Endodermal cell (in vitro differentiated cells): ENCODE measurements at regions not wholly inside any gene's neighbourhood (a gene's known extent, or its start where the extent isn't known, plus 50 kb on each side); places are given as distances from the start of the nearest gene placed in this dataset.

Experiments
- DNase-seq: peaks from one replicate; pipeline ENCODE4 v3.0.0-alpha.2; 2017
- H3K27ac ChIP-seq: 2 replicates; pipeline ENCODE4 v1.5.1; 2013; ENCODE audit warnings: mild to moderate bottlenecking, low read depth, low read length, moderate library complexity
- H3K27me3 ChIP-seq: 2 replicates; pipeline ENCODE4 v1.6.1; 2013; ENCODE audit warnings: mild to moderate bottlenecking, low read length, moderate library complexity; ENCODE audit not compliant: insufficient read depth, control insufficient read depth, poor library complexity, severe bottlenecking
- H3K36me3 ChIP-seq: 2 replicates; pipeline ENCODE4 v1.7.0; 2013; ENCODE audit warnings: mild to moderate bottlenecking, low read length, moderate library complexity; ENCODE audit not compliant: control insufficient read depth, insufficient read depth
- H3K4me1 ChIP-seq: one replicate; pipeline ENCODE4 v1.7.0; 2013; ENCODE audit warnings: low read length; ENCODE audit not compliant: control insufficient read depth, insufficient read depth
- H3K4me3 ChIP-seq: 2 replicates; pipeline ENCODE4 v1.5.1; 2013; ENCODE audit warnings: mild to moderate bottlenecking, low read length, moderate library complexity
- H3K9ac ChIP-seq: 2 replicates; pipeline ENCODE4 v1.6.1; 2013; ENCODE audit warnings: mild to moderate bottlenecking, low read length, moderate library complexity; ENCODE audit not compliant: poor library complexity, severe bottlenecking; ENCODE audit errors: extremely low read depth
- H3K9me3 ChIP-seq: 2 replicates; pipeline ENCODE4 v1.6.1; 2013; ENCODE audit warnings: mild to moderate bottlenecking, low read length, moderate library complexity; ENCODE audit not compliant: control insufficient read depth
- H3K27ac Mint-ChIP-seq: 2 replicates; pipeline ENCODE4 v1.8.0; 2020; ENCODE audit warnings: mixed read lengths
- H3K27me3 Mint-ChIP-seq: 2 replicates; pipeline ENCODE4 v1.8.0; 2021; ENCODE audit warnings: mild to moderate bottlenecking, mixed read lengths; ENCODE audit not compliant: insufficient read depth
- H3K36me3 Mint-ChIP-seq: 2 replicates; pipeline ENCODE4 v1.8.0; 2020; ENCODE audit warnings: low read depth, mixed read lengths
- H3K4me1 Mint-ChIP-seq: 2 replicates; pipeline ENCODE4 v1.8.0; 2020; ENCODE audit warnings: mixed read lengths
- H3K4me3 Mint-ChIP-seq: 2 replicates; pipeline ENCODE4 v1.8.0; 2020; ENCODE audit warnings: mild to moderate bottlenecking, moderate library complexity, mixed read lengths
- H3K9me3 Mint-ChIP-seq: 2 replicates; pipeline ENCODE4 v1.8.0; 2020; ENCODE audit warnings: mild to moderate bottlenecking, mixed read lengths
- CTCF ChIP-seq: fragments of 200-600 bp; sonication (generic); conservative IDR thresholded peaks from 2 replicates; pipeline ENCODE4 v1.5.0; 2021; ENCODE audit warnings: antibody characterized with exemption, mild to moderate bottlenecking
- WGBS, 2 experiments: methylation state at CpG; one replicate each; pipeline versions ENCODE4 v1.1.5 to v1.1.7; 2013; ENCODE audit warnings: missing lambda C conversion rate in 2 of 2, mixed read lengths in 1 of 2; ENCODE audit not compliant: insufficient coverage in 1 of 2, insufficient read length in 1 of 2; 5-methylcytosine and 5-hydroxymethylcytosine counted together

GRCh38 chr12:91533366-91533765 lies 350.7 kb upstream of the DCN start:
- H3K4me3 Mint-ChIP-seq = no peak overlapping the region
- no peak overlapping the region for H3K27ac Mint-ChIP-seq
- H3K4me3 ChIP-seq = no peak overlapping the region
- DNase-seq = no peak
- H3K27me3 ChIP-seq = no peaks in the 10 kb centered on the region
- no peaks in the 10 kb centered on the region for H3K36me3 ChIP-seq
- no peak overlapping the region for H3K27ac ChIP-seq
- H3K9me3 Mint-ChIP-seq = peaks cover 2% of the 10 kb centered on the region
- H3K9me3 ChIP-seq = peaks cover 5% of the 10 kb centered on the region
- no peak for TF ChIP-seq CTCF
- H3K36me3 Mint-ChIP-seq = no peaks in the 10 kb centered on the region
- H3K27me3 Mint-ChIP-seq = no peaks in the 10 kb centered on the region
- no peaks in the 10 kb centered on the region for H3K4me1 ChIP-seq
- H3K9ac ChIP-seq = no peak overlapping the region
- no peaks in the 10 kb centered on the region for H3K4me1 Mint-ChIP-seq
- WGBS, 2 experiments = 100% methylated on average over 1 of the region's 1 CpG; no CpG with 5 or more reads in 1 of the 2 experiments

- Mint-ChIP-seq H3K27me3 (no peaks in the 10 kb centered on the region), H3K4me1 (peaks cover 5% of the 10 kb centered on the region), H3K27ac (no peak overlapping the region)
Observed at GRCh38 chr12:91529829-91530228, 347.2 kb upstream of the DCN start.

GRCh38 chr12:91523831-91524230 lies 341.2 kb upstream of the DCN start:
- Histone ChIP-seq H3K9me3 (no peaks in the 10 kb centered on the region), H3K9ac (no peak overlapping the region), H3K36me3 (no peaks in the 10 kb centered on the region), H3K4me3 (no peak overlapping the region), H3K27ac (no peak overlapping the region), H3K27me3 (no peaks in the 10 kb centered on the region), H3K4me1 (no peaks in the 10 kb centered on the region)
- peaks cover 2% of the 10 kb centered on the region for H3K36me3 Mint-ChIP-seq
- H3K4me3 Mint-ChIP-seq = no peak overlapping the region
- H3K27ac Mint-ChIP-seq = no peak overlapping the region
- peaks cover 14% of the 10 kb centered on the region for H3K4me1 Mint-ChIP-seq
- DNase-seq = peak; percentile 66
- peak; percentile 55 for TF ChIP-seq CTCF
- WGBS, 2 experiments = 77 to 79% methylated on average over 2 to 4 of the region's 4 CpGs
- H3K9me3 Mint-ChIP-seq = peaks cover 2% of the 10 kb centered on the region
- no peaks in the 10 kb centered on the region for H3K27me3 Mint-ChIP-seq

More at GRCh38 chr12:91529829-91530228, 347.2 kb upstream of the DCN start:
- DNase-seq = no peak
- Mint-ChIP-seq H3K4me3 (no peak overlapping the region), H3K9me3 (peaks cover 2% of the 10 kb centered on the region), H3K36me3 (no peaks in the 10 kb centered on the region)
- Histone ChIP-seq H3K36me3 (no peaks in the 10 kb centered on the region), H3K4me3 (no peak overlapping the region), H3K27ac (no peak overlapping the region), H3K9me3 (peaks cover 5% of the 10 kb centered on the region), H3K9ac (no peak overlapping the region), H3K27me3 (no peaks in the 10 kb centered on the region), H3K4me1 (no peaks in the 10 kb centered on the region)
- 80 to 100% methylated on average over 1 of the region's 1 CpG for WGBS, 2 experiments
- TF ChIP-seq CTCF = no peak
